NCI-H1436 (cell line): ENCODE measurements at regions not wholly inside any gene's neighbourhood (a gene's known extent, or its start where the extent isn't known, plus 50 kb on each side); places are given as distances from the start of the nearest gene placed in this dataset.

Experiments
- DNase-seq: peaks from one replicate; lab custom pipeline; 2025; lab: John Stamatoyannopoulos, UW

GRCh38 chr15:31473385-31474058 lies 146.9 kb downstream of the KLF13 start:
- DNase-seq, result no peak

- DNase-seq, result no peak
Observed at GRCh38 chr15:31474059-31474868, 147.6 kb downstream of the KLF13 start.

- no peak for DNase-seq
Observed at GRCh38 chr15:31476236-31476810, 149.7 kb downstream of the KLF13 start.

DNA sequence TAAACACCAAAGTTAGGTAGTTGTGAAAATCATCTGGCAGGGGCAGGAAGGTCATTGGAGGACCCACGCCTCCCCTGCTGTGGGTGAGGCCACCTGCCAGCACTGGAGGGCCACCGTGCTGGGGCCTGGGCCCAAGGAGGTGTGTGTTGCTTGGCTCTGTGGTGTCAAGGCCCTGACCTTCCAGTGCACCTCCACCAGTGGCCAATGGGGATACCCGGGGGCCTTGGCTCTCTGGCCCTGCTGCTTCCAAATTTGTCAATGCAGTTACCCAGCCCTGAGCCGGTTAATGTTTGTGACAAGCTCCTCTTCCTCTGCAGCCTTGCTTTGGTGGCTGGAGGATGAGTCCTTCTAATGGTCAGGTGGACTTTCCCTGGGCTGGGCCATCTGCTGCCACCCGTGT lies 150.2 kb downstream of the KLF13 start:
- DNase-seq, result no peak

GRCh38 chr15:31477301-31477700 lies 150.7 kb downstream of the KLF13 start:
- no peak for DNase-seq

DNA sequence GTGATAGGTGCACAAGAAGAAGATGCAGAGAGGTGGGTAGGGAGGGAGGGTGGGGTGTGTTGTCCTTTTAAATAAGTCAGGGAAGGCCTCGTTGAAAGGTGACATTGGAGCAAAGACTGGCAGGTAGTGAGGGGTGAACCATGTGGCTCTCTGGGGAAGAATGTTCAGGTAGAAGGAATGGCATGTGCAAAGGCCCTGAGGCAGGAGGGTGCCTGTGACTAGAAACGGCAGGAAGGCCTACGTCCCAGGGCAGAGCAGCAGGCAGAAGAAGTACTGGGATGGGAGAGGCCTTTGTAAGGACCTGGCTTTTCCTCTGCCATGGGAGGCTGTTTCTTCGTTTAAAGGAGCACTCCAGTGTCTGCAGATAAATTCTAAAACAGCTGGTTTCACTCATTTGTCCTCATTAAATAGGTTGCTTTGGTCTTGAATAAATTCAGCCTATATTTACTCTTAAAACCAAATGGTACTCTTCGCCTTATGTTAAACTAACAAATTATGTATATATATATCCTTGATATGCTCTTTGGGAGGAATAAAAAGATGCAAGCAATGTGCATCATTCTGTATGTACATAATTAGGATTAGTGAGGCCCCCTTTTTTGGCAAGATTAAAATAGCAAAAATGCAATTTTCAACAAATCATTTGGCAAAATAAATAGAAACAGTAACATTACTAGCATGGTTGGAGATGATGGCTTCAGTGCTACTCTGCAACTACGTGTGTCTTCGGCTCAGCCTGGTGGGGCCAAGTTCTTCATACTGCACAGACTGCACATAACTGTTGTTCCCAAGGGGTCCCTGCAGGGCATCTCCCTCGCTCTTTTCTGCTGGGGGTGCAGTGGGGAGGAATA lies 151.4 kb downstream of the KLF13 start:
- DNase-seq, result no peak

GRCh38 chr15:31478702-31479221 lies 152.1 kb downstream of the KLF13 start:
- no peak for DNase-seq

GRCh38 chr15:31480356-31481025 lies 153.9 kb downstream of the KLF13 start:
- no peak for DNase-seq

GRCh38 chr15:31481142-31481541 lies 154.5 kb downstream of the KLF13 start:
- DNase-seq, result no peak

GRCh38 chr15:31482122-31482922 lies 155.7 kb downstream of the KLF13 start:
- no peak for DNase-seq

DNA sequence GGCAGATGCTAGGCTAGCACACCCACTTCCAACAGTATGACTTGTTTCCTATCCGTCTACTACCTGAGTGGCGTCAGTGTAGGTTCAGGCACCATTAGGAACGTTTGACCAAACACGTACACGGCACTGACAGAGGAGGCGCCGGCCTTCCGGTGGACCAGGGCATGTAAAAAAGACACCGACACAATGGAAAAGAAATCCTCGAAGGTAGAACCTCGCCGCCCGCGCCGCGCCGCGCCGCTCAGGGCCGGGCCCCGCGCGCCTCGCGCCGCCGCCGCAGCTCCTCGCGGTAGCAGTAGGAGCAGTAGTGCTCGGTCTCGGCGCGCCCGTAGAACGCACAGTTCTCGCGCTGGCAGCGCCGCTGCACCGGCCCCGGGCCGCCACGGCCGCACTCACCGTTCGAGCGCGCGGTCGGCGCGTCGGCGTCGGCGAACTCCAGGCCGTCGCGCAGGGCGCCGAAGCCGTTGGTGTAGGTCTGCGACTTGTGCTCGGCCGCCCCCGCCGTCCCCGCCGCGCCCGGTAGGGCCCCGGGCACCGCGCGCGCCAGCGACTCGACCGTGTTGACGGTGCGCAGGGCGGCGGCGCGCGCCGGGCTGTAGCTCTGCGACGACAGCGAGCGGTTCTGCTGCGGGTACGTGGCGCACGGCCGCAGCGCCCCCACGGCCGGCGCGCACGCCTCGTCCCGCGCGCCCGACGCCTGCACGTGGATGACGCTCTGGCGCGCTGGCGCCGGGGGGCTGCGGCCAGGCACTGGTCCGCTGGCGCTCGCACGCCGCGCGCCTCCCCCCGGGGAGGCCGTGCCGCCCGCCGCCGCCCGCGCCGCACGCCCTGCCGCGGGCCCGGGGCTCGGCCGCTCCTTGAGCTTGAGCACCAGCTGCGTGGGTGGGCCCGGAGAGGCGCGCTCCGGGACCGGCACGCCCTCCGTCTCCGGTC lies 156.7 kb downstream of the KLF13 start:
- DNase-seq, result no peak

DNA sequence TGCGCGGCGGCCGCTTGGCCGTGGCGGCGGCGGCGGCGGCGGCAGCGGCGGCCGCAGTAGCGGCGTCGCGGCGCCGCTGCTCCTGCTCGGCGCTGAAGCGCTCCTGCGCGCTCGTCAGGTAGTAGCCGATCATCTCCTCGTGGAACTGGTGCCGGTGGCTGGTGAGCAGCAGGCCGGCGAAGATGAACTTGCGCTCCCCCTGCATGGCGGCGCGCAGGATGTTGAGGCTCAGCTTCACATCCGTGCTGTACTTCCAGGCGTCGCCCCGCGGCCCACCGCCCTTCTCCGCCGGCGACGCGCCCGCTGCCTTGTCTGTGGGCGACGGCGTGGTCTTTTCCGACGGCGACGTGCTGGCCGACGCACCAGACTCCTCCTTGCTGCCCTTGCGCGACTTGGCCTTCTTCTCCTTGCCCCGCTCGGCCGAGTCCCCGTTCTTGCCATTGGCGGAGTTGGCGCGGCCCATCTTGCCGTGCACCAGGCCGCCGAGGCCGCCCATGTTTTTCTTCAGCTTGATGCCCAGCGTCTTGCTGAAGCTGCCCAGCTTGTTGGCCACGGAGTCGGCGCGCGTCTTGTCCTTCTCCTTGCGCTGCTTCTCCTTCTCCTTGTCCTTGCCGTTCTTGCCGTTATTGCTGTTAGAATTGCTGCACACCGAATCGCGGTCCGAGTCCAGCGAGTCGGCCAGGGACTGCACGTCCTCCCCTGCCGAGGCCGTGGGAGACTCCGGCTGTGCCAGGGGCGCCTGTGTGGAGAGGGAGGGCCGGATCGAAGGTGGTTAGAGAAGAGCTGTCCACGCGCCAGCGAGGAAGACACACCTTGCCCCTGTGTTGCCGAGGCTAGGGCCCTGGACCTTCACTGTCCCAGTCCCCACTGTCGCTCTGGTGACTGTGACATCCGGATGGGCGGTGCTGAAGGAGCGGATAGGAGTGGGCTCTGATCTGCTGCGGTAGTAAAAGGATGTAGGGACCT lies 157.6 kb downstream of the KLF13 start:
- DNase-seq, result no peak

DNA sequence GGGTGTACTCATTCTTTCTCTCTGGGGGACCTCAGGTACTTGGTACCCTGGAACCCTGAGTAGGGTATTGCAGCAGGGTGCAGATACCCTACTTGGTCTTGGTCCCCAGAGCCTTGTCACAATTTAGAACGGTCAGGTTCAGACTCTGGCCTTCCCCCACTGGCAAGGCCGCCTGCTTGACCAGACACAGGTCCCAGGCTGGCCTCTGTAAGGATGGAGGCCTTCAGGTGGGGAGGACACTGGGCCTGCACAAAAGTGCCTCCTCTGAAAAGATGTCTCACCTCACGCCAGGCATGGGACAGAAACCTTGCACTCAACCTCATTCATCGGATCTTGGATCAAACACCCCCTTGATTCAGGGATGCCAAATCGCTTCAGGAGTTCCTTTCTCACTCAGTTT lies 158.4 kb downstream of the KLF13 start:
- DNase-seq, result no peak

DNA sequence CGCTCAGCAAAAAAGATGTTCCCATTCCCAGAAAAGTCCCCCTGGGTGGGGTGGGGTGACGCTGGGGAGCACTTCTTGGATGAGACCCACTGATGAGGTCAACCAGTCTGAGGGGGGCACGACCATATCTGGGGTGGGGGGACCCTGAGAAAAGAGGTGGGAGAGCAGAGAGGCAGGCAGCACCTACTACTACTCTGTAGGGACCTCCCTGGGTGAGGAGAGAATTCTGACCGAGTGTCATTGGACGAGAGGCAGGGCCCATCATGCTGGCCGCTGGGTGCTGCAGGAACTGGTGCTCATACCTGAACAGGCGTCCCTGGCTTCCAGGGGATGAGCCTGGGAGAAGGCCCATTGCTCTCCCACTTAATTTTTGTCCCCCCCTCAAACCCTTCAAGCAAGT lies 158.8 kb downstream of the KLF13 start:
- DNase-seq, result no peak

GRCh38 chr15:31485911-31486461 lies 159.4 kb downstream of the KLF13 start:
- DNase-seq, result no peak

GRCh38 chr15:31486506-31486905 lies 159.9 kb downstream of the KLF13 start:
- no peak for DNase-seq

GRCh38 chr15:31486906-31487695 lies 160.5 kb downstream of the KLF13 start:
- DNase-seq, result no peak
